ENCODE measurements at regions not wholly inside any gene's neighbourhood (a gene's known extent, or its start where the extent isn't known, plus 50 kb on each side); places are given as distances from the start of the nearest gene placed in this dataset.

DNA sequence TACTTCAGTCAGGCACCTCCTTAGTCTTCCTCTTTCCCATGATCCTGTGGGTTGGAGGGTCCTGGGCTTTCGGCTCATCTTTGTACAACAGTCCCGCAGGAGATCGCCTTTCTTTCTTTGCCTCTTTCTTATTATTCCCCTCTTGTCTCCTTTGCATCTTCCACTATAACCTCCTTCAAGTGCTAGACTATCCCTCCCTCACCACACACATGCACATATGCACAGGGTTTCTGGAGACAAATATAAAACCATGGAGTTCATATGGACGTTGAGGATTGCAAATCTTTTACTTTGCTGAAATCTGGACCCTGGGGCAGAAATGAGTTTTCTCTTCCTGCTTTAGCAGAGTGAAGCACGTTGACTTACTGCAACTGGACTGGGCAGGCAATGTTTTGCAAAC, 80.3 kb downstream of the TMEM17 start:
- ChIA-PET CTCF (no interaction called here), POLR2A (no interaction called here)
- no peak for TF ChIP-seq CTCF (IDR thresholded peaks at IDR 0.05)
- no peak overlapping the region for H3K4me3 Mint-ChIP-seq
- peaks cover 5% of the 10 kb centered on the region for H3K9me3 Mint-ChIP-seq
- DNase-seq (no peak), ATAC-seq (ENCODE audit: low read depth) (no peak)
- no peak overlapping the region for H3K27ac Mint-ChIP-seq
- H3K27me3 Mint-ChIP-seq = no peaks in the 10 kb centered on the region
- intact Hi-C loops (cut with micrococcal nuclease) = no loop called here
- H3K4me1 Mint-ChIP-seq = no peaks in the 10 kb centered on the region
- H3K36me3 Mint-ChIP-seq (ENCODE audit: low read depth) = no peaks in the 10 kb centered on the region

- intact Hi-C loops (cut with micrococcal nuclease) = no loop called here
These were observed 81.1 kb downstream of the TMEM17 start for GRCh38 chr2:62424899-62425298.

DNA sequence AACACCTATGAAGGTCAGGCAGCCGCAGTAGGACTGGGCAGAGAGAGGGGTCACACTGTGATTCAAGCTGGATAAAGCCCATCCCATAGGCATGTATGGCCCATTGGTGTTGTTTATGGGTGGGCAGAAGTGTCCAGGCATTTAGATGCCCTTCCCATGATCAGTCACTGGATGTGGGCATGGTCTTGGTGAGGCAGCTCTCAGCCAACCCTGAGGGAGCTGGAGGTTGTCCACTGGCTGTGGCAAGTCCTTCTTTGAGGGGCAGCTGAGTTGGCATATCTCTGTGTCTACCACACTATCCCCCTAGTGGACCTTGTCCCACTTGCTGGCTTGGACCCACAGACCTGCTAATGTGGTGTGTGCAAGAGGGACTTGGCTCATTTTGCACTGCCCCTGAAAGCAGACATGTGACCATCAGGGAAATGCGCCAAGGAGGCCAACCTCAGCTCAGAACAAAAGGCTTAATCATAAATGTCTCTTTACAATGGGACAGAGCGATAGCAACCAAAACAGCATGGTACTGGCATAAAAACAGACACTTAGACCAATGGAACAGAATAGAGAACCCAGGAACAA, 82.0 kb downstream of the TMEM17 start:
- TF ChIP-seq CTCF (IDR thresholded peaks at IDR 0.05) = no peak
- CTCF ChIA-PET = interaction anchor here (1.0 kb wide), 1 partner anchor 431 kb away, joined by 4 read pairs; no protein-coding TSS in a partner anchor

More at GRCh38 chr2:62424899-62425298, 81.1 kb downstream of the TMEM17 start:
- no peak for TF ChIP-seq CTCF (IDR thresholded peaks at IDR 0.05)
- Mint-ChIP-seq H3K27me3 (no peaks in the 10 kb centered on the region), H3K27ac (no peak overlapping the region), H3K4me1 (no peaks in the 10 kb centered on the region), H3K36me3 (ENCODE audit: low read depth) (no peaks in the 10 kb centered on the region), H3K4me3 (no peak overlapping the region), H3K9me3 (peaks cover 4% of the 10 kb centered on the region)
- CTCF ChIA-PET = no interaction called here
- POLR2A ChIA-PET = no interaction called here
- ATAC-seq (ENCODE audit: low read depth) (no peak), DNase-seq (no peak)

GRCh38 chr2:62423235-62423634, 82.8 kb downstream of the TMEM17 start:
- Mint-ChIP-seq H3K4me3 (no peak overlapping the region), H3K9me3 (peaks cover 14% of the 10 kb centered on the region), H3K4me1 (no peaks in the 10 kb centered on the region), H3K36me3 (ENCODE audit: low read depth) (no peaks in the 10 kb centered on the region), H3K27me3 (peaks cover 2% of the 10 kb centered on the region), H3K27ac (no peak overlapping the region)
- ATAC-seq (ENCODE audit: low read depth) = no peak
- no peak for DNase-seq
- ChIA-PET POLR2A (no interaction called here), CTCF (interaction anchor here (1.0 kb wide), 1 partner anchor 430 kb away, joined by 4 read pairs; no protein-coding TSS in a partner anchor)
- intact Hi-C loops (cut with micrococcal nuclease) = no loop called here
- TF ChIP-seq CTCF (IDR thresholded peaks at IDR 0.05) = no peak

More for the DNA sequence above, 82.0 kb downstream of the TMEM17 start:
- Mint-ChIP-seq H3K36me3 (ENCODE audit: low read depth) (no peaks in the 10 kb centered on the region), H3K27ac (no peak overlapping the region), H3K4me1 (no peaks in the 10 kb centered on the region), H3K9me3 (peaks cover 13% of the 10 kb centered on the region), H3K27me3 (peaks cover 2% of the 10 kb centered on the region), H3K4me3 (no peak overlapping the region)
- DNase-seq = no peak
- no peak for ATAC-seq (ENCODE audit: low read depth)
- intact Hi-C loops (cut with micrococcal nuclease) = no loop called here
- POLR2A ChIA-PET = interaction anchor here (0.5 kb wide), 1 partner anchor 9 kb away, joined by 3 read pairs; no protein-coding TSS in a partner anchor

- H3K4me1 Mint-ChIP-seq = peaks cover 13% of the 10 kb centered on the region
- H3K36me3 Mint-ChIP-seq (ENCODE audit: low read depth) = no peaks in the 10 kb centered on the region
- POLR2A ChIA-PET = no interaction called here
- intact Hi-C loops (cut with micrococcal nuclease) = no loop called here
- ATAC-seq (ENCODE audit: low read depth) (no peak), DNase-seq (no peak)
- H3K4me3 Mint-ChIP-seq = no peak overlapping the region
- peaks cover 9% of the 10 kb centered on the region for H3K27me3 Mint-ChIP-seq
- H3K9me3 Mint-ChIP-seq = peaks cover 12% of the 10 kb centered on the region
- H3K27ac Mint-ChIP-seq = no peak overlapping the region
- CTCF ChIA-PET = interaction anchor here (10.4 kb wide), 1 partner anchor 422 kb away, joined by 119 read pairs; no protein-coding TSS in a partner anchor
- no peak for TF ChIP-seq CTCF (IDR thresholded peaks at IDR 0.05)
These were observed 90.5 kb downstream of the TMEM17 start for GRCh38 chr2:62415518-62415917.

All from activated B cell treated with CpG ODN at 0.5 μM for 24 hours (primary cell).